Adipocyte (in vitro differentiated cells): ENCODE measurements at regions not wholly inside any gene's neighbourhood (a gene's known extent, or its start where the extent isn't known, plus 50 kb on each side); places are given as distances from the start of the nearest gene placed in this dataset.

Experiments used
- DNase-seq: peaks from one replicate; pipeline ENCODE4 v3.0.0-alpha.2; 2015; ENCODE audit warnings: low read depth
- H3K27me3 ChIP-seq: replicated peaks from 2 replicates; pipeline ENCODE4 v1.7.0; 2013; ENCODE audit warnings: mild to moderate bottlenecking, low read length, moderate library complexity; ENCODE audit not compliant: control insufficient read depth, insufficient read depth
- H3K36me3 ChIP-seq: 2 replicates; pipeline ENCODE4 v1.7.0; 2013; ENCODE audit warnings: low read length, mild to moderate bottlenecking, moderate library complexity; ENCODE audit not compliant: control insufficient read depth, insufficient read depth, severe bottlenecking
- H3K4me1 ChIP-seq: 2 replicates; pipeline ENCODE4 v1.7.0; 2013; ENCODE audit warnings: mild to moderate bottlenecking, low read length, moderate library complexity; ENCODE audit not compliant: control insufficient read depth, insufficient read depth
- H3K4me3 ChIP-seq: 2 replicates; pipeline ENCODE4 v1.7.0; 2013; ENCODE audit warnings: mild to moderate bottlenecking, low read length, moderate library complexity
- H3K9ac ChIP-seq: 2 replicates; pipeline ENCODE4 v1.7.0; 2013; ENCODE audit warnings: mild to moderate bottlenecking, low read length, moderate library complexity
- H3K9me3 ChIP-seq: 2 replicates; pipeline ENCODE4 v1.7.0; 2013; ENCODE audit warnings: mild to moderate bottlenecking, low read length, moderate library complexity; ENCODE audit not compliant: control insufficient read depth

DNA sequence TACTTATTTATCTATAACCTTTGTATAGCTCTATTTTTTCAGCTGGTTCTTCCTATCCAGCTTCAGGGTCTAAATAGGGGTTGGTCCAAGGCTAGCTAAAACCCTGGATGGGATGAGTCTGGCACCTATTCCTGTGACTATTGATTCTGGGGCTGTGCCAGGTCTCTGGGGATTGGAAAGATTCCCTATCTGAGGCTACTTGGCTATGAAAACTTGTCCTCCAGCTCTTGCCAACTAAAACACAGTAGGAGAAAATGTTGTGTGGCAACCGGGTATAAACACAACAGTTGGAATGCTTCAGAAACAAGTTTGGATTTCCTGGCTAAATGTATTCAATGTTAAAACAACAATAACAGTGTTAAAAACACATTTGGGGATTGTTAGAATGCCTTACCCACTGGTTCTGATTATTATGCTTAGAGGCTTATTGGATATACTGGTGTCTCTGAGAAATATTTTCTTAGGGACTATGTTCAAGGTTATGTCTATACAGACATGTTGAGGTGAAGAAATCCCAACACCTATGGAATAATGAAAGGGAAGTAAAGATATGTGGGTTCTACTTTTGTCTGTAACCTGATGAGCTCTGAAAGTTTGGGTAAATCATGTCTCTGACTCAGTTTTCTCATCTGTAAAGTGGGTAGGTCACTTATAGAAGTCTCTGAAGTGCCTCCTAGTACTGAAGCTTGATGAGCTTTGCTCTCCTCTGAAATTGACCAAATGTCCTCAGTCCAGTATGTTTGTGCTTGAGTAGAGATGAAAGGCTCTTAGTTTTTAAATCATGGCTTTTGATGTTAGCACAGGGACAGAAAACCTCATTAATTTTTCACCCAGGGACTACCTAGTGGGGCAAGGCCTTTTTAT is 460.7 kb downstream of the MTX2 start:
- no peak overlapping the region for H3K9ac ChIP-seq
- no peak overlapping the region for H3K4me3 ChIP-seq
- no peaks in the 10 kb centered on the region for H3K9me3 ChIP-seq
- no peaks in the 10 kb centered on the region for H3K36me3 ChIP-seq
- H3K4me1 ChIP-seq = peaks cover 17% of the 10 kb centered on the region
- DNase-seq = peak; percentile 57
- H3K27me3 ChIP-seq = no peaks in the 10 kb centered on the region

DNA sequence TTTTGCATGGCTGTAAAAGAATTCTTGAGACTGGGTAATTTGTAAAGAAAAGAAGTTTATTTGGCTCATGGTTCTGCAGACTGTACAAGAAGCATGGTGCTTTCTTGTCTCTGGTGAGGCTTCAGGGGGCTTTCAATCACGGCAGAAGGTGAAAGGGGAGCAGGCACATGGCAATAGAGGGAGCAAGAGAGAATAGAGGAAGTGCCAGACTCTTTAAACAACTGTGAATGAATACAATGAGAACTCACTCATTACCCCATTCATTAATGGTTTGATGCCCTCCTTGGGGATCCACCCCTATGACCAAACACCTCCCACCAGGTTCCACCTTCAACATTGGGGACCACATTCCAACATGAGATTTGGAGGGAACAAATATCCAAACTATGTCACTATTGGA is 463.5 kb downstream of the MTX2 start:
- DNase-seq = no peak
- Histone ChIP-seq H3K36me3 (no peaks in the 10 kb centered on the region), H3K9ac (no peak overlapping the region), H3K27me3 (no peaks in the 10 kb centered on the region), H3K4me3 (no peak overlapping the region), H3K9me3 (no peaks in the 10 kb centered on the region), H3K4me1 (peaks cover 17% of the 10 kb centered on the region)

DNA sequence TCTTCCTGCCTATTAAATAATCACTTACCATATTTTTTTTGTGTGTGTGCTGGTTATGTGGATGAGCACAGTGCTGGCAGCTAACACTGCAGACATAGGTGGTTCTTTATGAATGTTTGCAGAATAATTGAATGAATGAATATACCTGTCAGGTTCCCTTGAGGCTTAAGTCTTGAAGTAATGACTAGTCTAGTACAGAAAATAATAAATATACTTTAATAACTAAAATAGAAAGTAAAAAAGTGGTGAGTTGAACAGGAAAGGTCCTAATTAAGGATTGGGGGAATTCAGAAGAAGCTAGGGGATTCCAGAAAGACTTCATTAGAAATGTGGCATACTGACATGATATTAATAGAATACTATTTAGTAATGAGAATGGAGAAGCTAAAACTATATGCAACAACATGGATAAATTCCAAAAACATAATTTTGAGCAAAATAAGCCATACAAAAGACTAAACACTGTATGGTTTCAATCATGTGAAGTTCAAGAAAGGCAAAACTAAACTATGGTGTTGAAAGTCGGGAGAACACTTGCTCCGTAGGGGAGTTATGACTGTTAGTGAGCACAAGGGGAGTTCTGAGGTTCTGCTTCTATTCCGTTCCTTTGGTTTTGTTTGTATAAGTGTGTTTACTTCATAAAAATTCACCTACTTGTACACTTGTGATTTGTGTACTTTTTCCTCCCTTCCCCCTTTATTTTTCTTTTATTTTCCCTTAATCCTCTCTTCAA is 464.6 kb downstream of the MTX2 start:
- Histone ChIP-seq H3K9ac (no peak overlapping the region), H3K9me3 (no peaks in the 10 kb centered on the region), H3K4me1 (peaks cover 17% of the 10 kb centered on the region), H3K4me3 (no peak overlapping the region), H3K27me3 (no peaks in the 10 kb centered on the region), H3K36me3 (no peaks in the 10 kb centered on the region)
- no peak for DNase-seq

DNA sequence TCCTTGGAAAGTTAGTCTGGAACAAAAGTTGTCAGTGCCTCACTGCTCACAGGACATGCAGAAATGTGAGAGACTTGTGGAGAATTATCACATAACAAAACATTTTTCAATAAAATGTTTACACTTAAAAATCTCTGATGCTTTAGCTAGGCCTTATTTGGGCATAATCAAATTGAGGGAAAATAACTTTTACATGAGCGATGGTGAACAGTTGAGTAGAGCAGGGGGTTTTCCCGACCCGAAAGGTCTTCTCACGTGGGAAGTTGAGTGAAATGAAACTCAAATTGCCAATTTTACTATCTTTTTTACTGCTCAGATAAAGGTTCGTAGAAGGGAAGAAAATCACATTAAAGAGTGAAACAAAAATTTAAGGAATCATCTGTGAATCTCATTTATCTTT is 465.6 kb downstream of the MTX2 start:
- no peak for DNase-seq
- Histone ChIP-seq H3K36me3 (no peaks in the 10 kb centered on the region), H3K27me3 (no peaks in the 10 kb centered on the region), H3K9ac (no peak overlapping the region), H3K9me3 (no peaks in the 10 kb centered on the region), H3K4me1 (peaks cover 9% of the 10 kb centered on the region), H3K4me3 (no peak overlapping the region)

DNA sequence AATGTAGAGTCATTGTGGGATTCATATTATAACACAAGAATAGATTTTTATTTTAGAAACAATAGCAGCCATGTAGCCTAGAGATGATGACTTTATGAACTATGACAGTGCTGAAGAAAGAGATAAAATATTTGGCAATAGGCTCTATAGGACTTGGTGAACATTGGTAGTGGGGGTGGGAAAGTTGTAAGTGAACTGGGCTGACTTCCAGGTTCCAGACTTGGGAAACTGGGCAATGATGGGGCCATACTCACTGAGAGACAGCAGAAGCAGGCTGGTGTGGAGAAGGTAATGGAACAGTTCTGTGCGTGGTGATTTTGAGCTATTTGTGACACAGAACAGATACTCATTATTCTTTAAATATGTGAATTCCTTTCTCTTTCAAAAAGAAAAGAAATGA is 470.3 kb upstream of the HNRNPA3 start:
- no peak overlapping the region for H3K4me3 ChIP-seq
- no peaks in the 10 kb centered on the region for H3K36me3 ChIP-seq
- H3K4me1 ChIP-seq = peaks cover 3% of the 10 kb centered on the region
- H3K27me3 ChIP-seq = no peaks in the 10 kb centered on the region
- no peak overlapping the region for H3K9ac ChIP-seq
- DNase-seq = no peak
- H3K9me3 ChIP-seq = no peaks in the 10 kb centered on the region

DNA sequence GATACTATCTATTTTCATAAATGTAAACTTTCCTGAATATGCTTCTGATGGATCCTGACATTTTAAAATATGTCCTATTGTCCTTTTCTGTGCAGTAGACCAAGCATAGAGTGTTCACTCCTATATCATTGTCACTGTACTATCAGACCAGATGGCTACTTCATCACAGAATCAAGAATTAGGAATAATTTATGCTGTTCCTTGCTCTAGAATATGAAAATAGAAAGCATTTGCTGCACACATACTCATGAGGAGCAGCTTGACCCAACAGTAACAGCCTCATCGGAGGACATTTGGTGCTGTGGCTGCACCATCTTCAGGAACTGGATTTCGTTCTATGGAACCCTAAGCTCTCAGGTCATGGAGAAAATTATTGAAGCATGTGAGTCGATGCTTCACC is 468.9 kb upstream of the HNRNPA3 start:
- DNase-seq = no peak
- no peaks in the 10 kb centered on the region for H3K36me3 ChIP-seq
- no peaks in the 10 kb centered on the region for H3K9me3 ChIP-seq
- no peak overlapping the region for H3K9ac ChIP-seq
- H3K4me1 ChIP-seq = peaks cover 14% of the 10 kb centered on the region
- no peak overlapping the region for H3K4me3 ChIP-seq
- H3K27me3 ChIP-seq = no peaks in the 10 kb centered on the region

DNA sequence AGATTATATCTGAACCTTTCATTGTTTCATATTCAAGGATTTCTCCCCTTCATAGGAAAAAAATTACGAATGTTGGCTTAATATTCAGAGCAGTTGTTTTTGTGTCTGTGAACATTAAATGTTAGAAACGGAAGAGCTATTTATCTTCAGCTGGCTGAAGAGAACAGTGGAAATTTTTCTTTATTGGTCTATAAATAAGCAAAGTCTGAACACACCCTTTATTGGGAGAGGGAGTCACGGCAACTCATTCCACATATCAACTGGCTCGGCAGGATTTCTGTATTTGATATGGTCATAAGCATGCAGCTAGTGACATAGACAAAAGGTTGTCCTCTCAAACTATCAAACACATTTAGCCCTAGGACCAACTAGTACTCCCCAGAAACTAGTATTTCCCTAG is 468.4 kb upstream of the HNRNPA3 start:
- H3K9ac ChIP-seq = no peak overlapping the region
- H3K4me1 ChIP-seq = peaks cover 14% of the 10 kb centered on the region
- no peak for DNase-seq
- no peaks in the 10 kb centered on the region for H3K36me3 ChIP-seq
- H3K4me3 ChIP-seq = no peak overlapping the region
- no peaks in the 10 kb centered on the region for H3K9me3 ChIP-seq
- no peaks in the 10 kb centered on the region for H3K27me3 ChIP-seq

DNA sequence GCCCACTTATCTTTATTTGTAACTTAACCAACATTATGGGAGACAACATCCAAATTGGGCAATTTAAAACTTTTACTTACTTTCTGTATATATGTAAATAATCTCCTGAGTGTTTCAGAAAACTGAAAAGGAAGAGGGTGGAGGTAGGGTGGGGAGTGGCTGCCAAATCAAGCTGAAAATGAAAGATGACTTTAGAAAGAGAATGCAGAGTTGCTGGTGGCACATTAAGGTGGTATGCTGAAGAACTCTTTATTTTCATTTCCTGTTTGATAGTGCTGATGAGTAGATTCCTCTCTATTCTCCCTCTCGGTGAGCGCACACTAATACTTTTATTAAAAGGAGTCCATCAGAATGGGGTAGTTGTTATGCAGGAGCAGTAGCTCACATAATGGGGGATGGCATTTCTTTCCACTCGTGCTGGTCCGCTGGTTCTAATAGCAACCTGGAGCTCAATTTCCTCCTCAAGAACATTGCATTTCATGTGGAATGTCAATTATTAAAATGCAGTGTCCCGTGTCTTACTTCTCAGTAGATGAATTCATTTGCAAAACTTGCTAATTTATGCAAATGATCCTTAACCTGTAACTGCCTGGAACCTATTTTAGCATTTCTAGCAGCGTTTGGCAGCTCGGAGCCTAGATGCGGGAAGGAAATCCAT is 466.9 kb upstream of the HNRNPA3 start:
- DNase-seq = no peak
- no peak overlapping the region for H3K9ac ChIP-seq
- H3K4me1 ChIP-seq = peaks cover 14% of the 10 kb centered on the region
- no peak overlapping the region for H3K4me3 ChIP-seq
- no peaks in the 10 kb centered on the region for H3K36me3 ChIP-seq
- no peaks in the 10 kb centered on the region for H3K9me3 ChIP-seq
- H3K27me3 ChIP-seq = no peaks in the 10 kb centered on the region

DNA sequence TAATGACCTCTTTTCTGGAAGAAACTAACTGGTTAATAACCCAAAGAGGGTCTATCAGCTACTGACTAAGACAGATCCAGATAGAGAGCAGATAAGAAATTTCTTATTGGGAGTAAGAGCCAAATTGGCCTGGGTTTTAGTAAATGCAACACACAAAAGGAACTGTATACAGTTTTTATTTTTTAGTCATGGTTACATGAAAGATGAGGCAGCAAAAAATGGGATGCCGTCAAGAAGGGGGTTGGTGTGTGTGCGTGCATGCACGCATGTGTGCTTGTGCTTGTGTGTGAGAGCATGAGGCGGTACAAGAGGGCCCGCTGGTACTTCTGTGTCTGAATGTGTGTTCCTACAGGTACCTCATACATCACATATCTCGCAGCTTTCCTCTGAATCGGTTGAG is 466.2 kb upstream of the HNRNPA3 start:
- Histone ChIP-seq H3K9ac (no peak overlapping the region), H3K4me3 (no peak overlapping the region), H3K4me1 (peaks cover 14% of the 10 kb centered on the region), H3K27me3 (no peaks in the 10 kb centered on the region), H3K9me3 (no peaks in the 10 kb centered on the region), H3K36me3 (no peaks in the 10 kb centered on the region)
- DNase-seq = no peak

DNA sequence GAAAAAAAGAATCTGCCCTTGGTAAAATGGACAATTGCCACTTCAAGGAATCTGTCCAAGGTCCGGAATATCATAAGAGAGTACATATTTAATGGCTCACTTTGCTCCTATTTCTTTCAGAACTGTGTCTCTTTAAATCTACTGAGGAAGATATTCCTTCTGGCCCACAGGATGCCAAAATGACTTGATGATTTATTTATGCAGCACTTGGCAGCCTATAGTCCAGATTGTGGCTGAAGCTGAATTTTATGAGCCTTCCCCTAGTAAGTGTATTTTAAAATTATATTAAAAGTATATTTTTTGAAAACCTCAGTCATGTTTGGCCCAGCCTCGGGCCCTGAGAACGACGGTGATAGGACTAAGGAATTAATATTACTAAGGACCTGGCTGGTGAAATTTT is 465.1 kb upstream of the HNRNPA3 start:
- DNase-seq = no peak
- Histone ChIP-seq H3K9ac (no peak overlapping the region), H3K27me3 (no peaks in the 10 kb centered on the region), H3K4me3 (peak overlapping the region; percentile 36), H3K36me3 (no peaks in the 10 kb centered on the region), H3K9me3 (no peaks in the 10 kb centered on the region), H3K4me1 (peaks cover 14% of the 10 kb centered on the region)

DNA sequence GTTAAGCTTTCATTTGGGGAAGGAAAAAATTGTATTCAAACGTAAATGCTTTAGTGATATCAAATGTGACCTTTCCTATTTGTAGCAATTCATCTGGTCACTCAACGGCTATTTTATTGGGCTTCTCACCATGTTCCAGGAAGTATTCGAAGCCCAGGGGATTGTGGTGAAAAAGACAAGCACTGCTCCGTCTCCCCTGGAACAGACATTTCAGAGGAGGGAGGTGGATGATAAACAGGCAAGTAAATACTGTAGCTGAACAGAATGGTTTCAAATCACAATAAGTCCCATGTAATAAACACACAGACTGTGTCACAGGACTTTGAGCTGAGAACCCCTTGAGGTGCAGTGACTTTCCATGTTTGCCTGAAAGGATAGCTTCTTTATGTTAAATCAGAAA is 464.7 kb upstream of the HNRNPA3 start:
- Histone ChIP-seq H3K9ac (peak overlapping the region; percentile 18), H3K9me3 (no peaks in the 10 kb centered on the region), H3K36me3 (no peaks in the 10 kb centered on the region), H3K27me3 (no peaks in the 10 kb centered on the region), H3K4me3 (peak overlapping the region; percentile 36), H3K4me1 (peaks cover 14% of the 10 kb centered on the region)
- no peak for DNase-seq
